ENCODE measurements at regions not wholly inside any gene's neighbourhood (a gene's known extent, or its start where the extent isn't known, plus 50 kb on each side); places are given as distances from the start of the nearest gene placed in this dataset.

DNA sequence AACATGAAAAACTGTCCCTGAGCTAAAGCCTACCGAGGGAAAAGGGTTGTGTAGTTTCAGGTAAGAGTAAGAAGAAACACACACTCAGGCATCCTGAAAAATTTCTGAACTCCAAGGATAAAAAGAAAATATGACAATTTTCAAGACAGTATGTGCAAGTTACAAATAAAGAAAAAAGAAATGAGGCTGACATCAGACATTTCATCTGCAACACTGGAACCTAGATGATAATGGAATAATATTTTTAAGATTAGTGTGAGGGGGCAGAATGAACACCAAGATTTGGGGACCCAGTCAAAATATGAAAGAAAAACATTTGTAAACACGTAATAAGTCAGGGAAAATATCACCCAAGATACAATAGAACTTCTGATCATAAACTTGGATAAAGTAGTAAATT lies 135.9 kb upstream of the PSMD7 start (continued):
- TF ChIP-seq CTCF (IDR thresholded peaks at IDR 0.05 in 2 of 3, conservative IDR thresholded peaks at IDR 0.05 in 1 of 3; ENCODE audit: control insufficient read depth in 2 of 3, extremely low read depth in 1 of 3, insufficient read depth in 1 of 3, low read depth in 3 of 3, low read length in 3 of 3) (no peak), NR2C1 (IDR thresholded peaks at IDR 0.05) (no peak)

DNA sequence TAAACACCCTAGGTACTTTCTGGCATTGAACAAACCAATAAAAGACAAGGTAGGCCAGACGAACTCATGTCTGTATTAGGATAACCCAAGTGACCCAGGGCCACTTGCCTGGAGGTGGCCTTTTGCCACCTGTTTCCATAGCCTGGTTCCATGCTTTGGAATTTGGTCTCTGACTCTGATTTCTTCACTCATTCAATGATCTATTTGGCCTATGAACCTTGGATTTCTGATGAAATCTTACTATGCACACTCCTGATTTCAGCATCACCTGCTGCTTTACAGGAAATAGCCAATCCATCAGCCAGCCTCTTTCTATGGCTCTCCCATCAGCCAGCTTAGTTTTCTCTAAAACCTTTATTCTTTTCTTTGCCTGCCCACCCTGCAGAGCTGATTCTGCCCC lies 142.8 kb upstream of the PSMD7 start:
- Histone ChIP-seq H3K4me1 (ENCODE audit: control insufficient read depth, insufficient read depth, low read length) (no peaks in the 10 kb centered on the region), H3K79me2 (ENCODE audit: control insufficient read depth, insufficient read depth, low read length) (no peaks in the 10 kb centered on the region), H3K27ac (ENCODE audit: control insufficient read depth, insufficient read depth) (no peak overlapping the region), H3K9me3 (replicated peaks; ENCODE audit: control insufficient read depth, insufficient read depth, low read length) (no peaks in the 10 kb centered on the region), H3K36me3 (ENCODE audit: control insufficient read depth in 2 of 2, insufficient read depth in 2 of 2, low read length in 1 of 2) (no peaks in the 10 kb centered on the region), H2AFZ (ENCODE audit: control insufficient read depth, low read depth, low read length) (no peak overlapping the region), H3K27me3 (replicated peaks in 1 of 2; ENCODE audit: control insufficient read depth in 2 of 2, insufficient read depth in 2 of 2, low read length in 1 of 2) (no peaks in the 10 kb centered on the region), H3K4me2 (ENCODE audit: control insufficient read depth, insufficient read depth) (no peak overlapping the region), H4K20me1 (ENCODE audit: control insufficient read depth, insufficient read depth) (no peaks in the 10 kb centered on the region), H3K4me3 (no peak overlapping the region), H3K9ac (ENCODE audit: control insufficient read depth, insufficient read depth, low read length) (no peak overlapping the region)
- DNase-seq (ENCODE audit: low read depth, low spot score) = no peak
- ATAC-seq = no peak
- 0% methylated on average over 1 of the region's 1 CpG for WGBS (ENCODE audit: insufficient coverage, insufficient replicate concordance, low lambda C conversion rate, missing lambda C conversion rate)
- in situ Hi-C loops (cut with MboI) (no loop called here), intact Hi-C loops (cut with micrococcal nuclease; ENCODE audit: unreplicated experiment) (no loop called here)
- BruUV-seq (replicated peaks) = no TSS peak
- SMC1A ChIA-PET (ENCODE audit: uncharacterized antibody, unreplicated experiment) = no interaction called here
- POLR2A ChIA-PET = no interaction called here
- CTCF ChIA-PET = no interaction called here
- RAD21 ChIA-PET (ENCODE audit: unreplicated experiment) = no interaction called here
- FAIRE-seq = no peak
- no peak for TF ChIP-seq HCFC1 (IDR thresholded peaks at IDR 0.05; ENCODE audit: low read length)
- no peak for TF ChIP-seq NFXL1 (IDR thresholded peaks at IDR 0.05; ENCODE audit: borderline replicate concordance)
- TF ChIP-seq SMC3 (IDR thresholded peaks at IDR 0.05; ENCODE audit: borderline replicate concordance, low read length) = no peak
- no peak for TF ChIP-seq NR2C1 (IDR thresholded peaks at IDR 0.05)
- TF ChIP-seq, protein P1, sequence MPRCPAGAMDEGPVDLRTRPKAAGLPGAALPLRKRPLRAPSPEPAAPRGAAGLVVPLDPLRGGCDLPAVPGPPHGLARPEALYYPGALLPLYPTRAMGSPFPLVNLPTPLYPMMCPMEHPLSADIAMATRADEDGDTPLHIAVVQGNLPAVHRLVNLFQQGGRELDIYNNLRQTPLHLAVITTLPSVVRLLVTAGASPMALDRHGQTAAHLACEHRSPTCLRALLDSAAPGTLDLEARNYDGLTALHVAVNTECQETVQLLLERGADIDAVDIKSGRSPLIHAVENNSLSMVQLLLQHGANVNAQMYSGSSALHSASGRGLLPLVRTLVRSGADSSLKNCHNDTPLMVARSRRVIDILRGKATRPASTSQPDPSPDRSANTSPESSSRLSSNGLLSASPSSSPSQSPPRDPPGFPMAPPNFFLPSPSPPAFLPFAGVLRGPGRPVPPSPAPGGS (IDR thresholded peaks at IDR 0.05; ENCODE audit: borderline replicate concordance, insufficient read depth, low read depth, low read length, poor library complexity, severe bottlenecking) = no peak
- TF ChIP-seq FOXM1 (IDR thresholded peaks at IDR 0.05; ENCODE audit: low read depth, low read length) = no peak
- TF ChIP-seq, protein P2, sequence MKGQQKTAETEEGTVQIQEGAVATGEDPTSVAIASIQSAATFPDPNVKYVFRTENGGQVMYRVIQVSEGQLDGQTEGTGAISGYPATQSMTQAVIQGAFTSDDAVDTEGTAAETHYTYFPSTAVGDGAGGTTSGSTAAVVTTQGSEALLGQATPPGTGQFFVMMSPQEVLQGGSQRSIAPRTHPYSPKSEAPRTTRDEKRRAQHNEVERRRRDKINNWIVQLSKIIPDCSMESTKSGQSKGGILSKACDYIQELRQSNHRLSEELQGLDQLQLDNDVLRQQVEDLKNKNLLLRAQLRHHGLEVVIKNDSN (IDR thresholded peaks at IDR 0.05; ENCODE audit: borderline replicate concordance, extremely low read length, insufficient read depth, low read depth, low read length) = no peak
- no peak for TF ChIP-seq SMAD1 (IDR thresholded peaks at IDR 0.05; ENCODE audit: low read depth, partially characterized antibody)
- no peak for TF ChIP-seq KAT2A (conservative IDR thresholded peaks at IDR 0.05; ENCODE audit: control insufficient read depth, low read depth, low read length)
- no peak for TF ChIP-seq RUNX3 (IDR thresholded peaks at IDR 0.05; ENCODE audit: low read length)
- TF ChIP-seq E2F8 (IDR thresholded peaks at IDR 0.05; ENCODE audit: low read depth, partially characterized antibody) = no peak
- no peak for TF ChIP-seq SPI1 (IDR thresholded peaks at IDR 0.05; ENCODE audit: borderline replicate concordance, insufficient read depth, low read depth, low read length)
